Neural cell (in vitro differentiated cells): ENCODE measurements at regions not wholly inside any gene's neighbourhood (a gene's known extent, or its start where the extent isn't known, plus 50 kb on each side); places are given as distances from the start of the nearest gene placed in this dataset.

Experiments used
- H2AFZ ChIP-seq: fragments of 200-600, 300-800 bp; sonication (generic), shearing (Covaris generic); 2 replicates; pipeline ENCODE4 v1.6.0; 2014; ENCODE audit warnings: low read depth, mild to moderate bottlenecking, antibody characterized with exemption, low read length, moderate library complexity
- H3F3A ChIP-seq: fragments of 200-600 bp; shearing (Covaris generic); 2 replicates; pipeline ENCODE4 v1.6.1; 2016; ENCODE audit warnings: mild to moderate bottlenecking, moderate library complexity, mixed read lengths, antibody characterized with exemption, low read length; ENCODE audit not compliant: insufficient read depth, poor library complexity, severe bottlenecking
- H3K27ac ChIP-seq: fragments of 200-600, 300-800 bp; sonication (generic), shearing (Covaris generic); 2 replicates; pipeline ENCODE4 v1.5.1; 2014; ENCODE audit warnings: mild to moderate bottlenecking, low read length, moderate library complexity
- H3K27me3 ChIP-seq: fragments of 300-800, 200-600 bp; sonication (generic), shearing (Covaris generic); 2 replicates; pipeline ENCODE4 v1.6.0; 2014; ENCODE audit warnings: mild to moderate bottlenecking, low read depth, low read length, moderate library complexity; ENCODE audit not compliant: insufficient read depth
- H3K36me3 ChIP-seq: fragments of 300-800, 200-600 bp; sonication (generic), shearing (Covaris generic); 2 replicates; pipeline ENCODE4 v1.5.1; 2014; ENCODE audit warnings: mild to moderate bottlenecking, antibody characterized with exemption, low read length, moderate library complexity; ENCODE audit not compliant: insufficient read depth
- H3K4me2 ChIP-seq: fragments of 300-800, 200-600 bp; sonication (generic), shearing (Covaris generic); 2 replicates; pipeline ENCODE4 v1.6.0; 2014; ENCODE audit warnings: mild to moderate bottlenecking, low read length
- H3K4me3 ChIP-seq: fragments of 300-800, 200-600 bp; sonication (generic), shearing (Covaris generic); 2 replicates; pipeline ENCODE4 v1.5.1; 2014; ENCODE audit warnings: mild to moderate bottlenecking, low read length, moderate library complexity
- H3K79me2 ChIP-seq: fragments of 200-600 bp; shearing (Covaris generic); replicated peaks from 2 replicates; pipeline ENCODE4 v1.6.0; 2014; ENCODE audit warnings: mild to moderate bottlenecking, low read length, moderate library complexity; ENCODE audit not compliant: insufficient read depth
- H3K9ac ChIP-seq: fragments of 300-800, 200-600 bp; sonication (generic), shearing (Covaris generic); 2 replicates; pipeline ENCODE4 v1.6.1; 2016; ENCODE audit warnings: mild to moderate bottlenecking, low read length, mixed read lengths
- H3K9me2 ChIP-seq: fragments of 200-600 bp; shearing (Covaris generic); 2 replicates; pipeline ENCODE4 v1.6.1; 2016; ENCODE audit warnings: mild to moderate bottlenecking, low read length, mixed read lengths; ENCODE audit not compliant: insufficient read depth
- H3K9me3 ChIP-seq: fragments of 200-600, 300-800 bp; sonication (generic), shearing (Covaris generic); 2 replicates; pipeline ENCODE4 v1.6.1; 2016; ENCODE audit warnings: mild to moderate bottlenecking, mixed run types, low read length, moderate library complexity, mixed read lengths
- H4K20me1 ChIP-seq: fragments of 200-600 bp; shearing (Covaris generic); 2 replicates; pipeline ENCODE4 v1.6.1; 2016; ENCODE audit warnings: mild to moderate bottlenecking, mixed run types; ENCODE audit not compliant: insufficient read depth
- EP300 ChIP-seq: fragments of 450-650 bp; conservative IDR thresholded peaks from 2 replicates; pipeline ENCODE4 v1.6.1; 2014; ENCODE audit warnings: antibody characterized with exemption, mild to moderate bottlenecking, moderate library complexity; ENCODE audit not compliant: poor library complexity, severe bottlenecking
- EZH2 ChIP-seq: fragments of 200-600, 300-800 bp; shearing (Covaris generic), sonication (generic); IDR thresholded peaks from 2 replicates; pipeline ENCODE4 v1.6.1; 2014; ENCODE audit warnings: antibody characterized with exemption, low read length, borderline replicate concordance, mild to moderate bottlenecking; ENCODE audit not compliant: insufficient read depth, poor library complexity, severe bottlenecking
- MXI1 ChIP-seq: fragments of 450-650 bp; conservative IDR thresholded peaks from 2 replicates; pipeline ENCODE4 v1.6.1; 2014; ENCODE audit warnings: antibody characterized with exemption, mild to moderate bottlenecking; ENCODE audit not compliant: poor library complexity, severe bottlenecking
- POLR2AphosphoS5 ChIP-seq: IDR thresholded peaks from 2 replicates; pipeline ENCODE4 v1.6.1; 2012
- RAD21 ChIP-seq: fragments of 450-650 bp; conservative IDR thresholded peaks from 2 replicates; pipeline ENCODE4 v1.6.1; 2014; ENCODE audit warnings: antibody characterized with exemption, mild to moderate bottlenecking, moderate library complexity
- SMC3 ChIP-seq: fragments of 450-650 bp; conservative IDR thresholded peaks from 2 replicates; pipeline ENCODE4 v1.6.1; 2014; ENCODE audit warnings: antibody characterized with exemption, mild to moderate bottlenecking, moderate library complexity; ENCODE audit not compliant: poor library complexity
- TAF1 ChIP-seq: IDR thresholded peaks from 2 replicates; pipeline ENCODE4 v1.6.1; 2012; ENCODE audit warnings: low read depth
- TF ChIP-seq, protein P1 (sequence below): fragments of 450-650 bp; IDR thresholded peaks from 2 replicates; pipeline ENCODE4 v1.5.1; 2014; ENCODE audit warnings: antibody characterized with exemption, mild to moderate bottlenecking, moderate library complexity; ENCODE audit not compliant: poor library complexity, severe bottlenecking
- TF ChIP-seq, protein P2 (sequence below): IDR thresholded peaks from 2 replicates; pipeline ENCODE4 v1.6.1; 2012; ENCODE audit warnings: borderline replicate concordance

DNA sequence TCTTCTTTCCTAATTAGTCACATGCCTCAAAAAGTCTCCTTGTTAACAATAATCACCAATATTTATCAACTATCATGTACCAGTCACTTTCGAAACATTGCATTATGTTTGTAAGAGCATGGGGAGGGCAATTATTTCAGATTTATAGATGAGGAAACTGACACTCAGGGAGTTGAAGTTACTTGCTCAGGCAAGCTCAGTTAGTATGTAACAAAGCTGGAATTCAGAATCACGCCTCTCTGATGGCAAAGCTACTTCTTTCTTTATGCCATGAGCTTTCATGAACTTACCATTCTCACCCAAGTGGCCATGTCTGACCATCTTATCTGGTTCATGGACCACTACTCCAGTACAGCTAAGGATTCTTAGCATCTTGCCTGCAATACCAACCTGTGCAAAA lies 183.4 kb upstream of the TANK start (continued):
- no peak for TF ChIP-seq EP300
- no peak for TF ChIP-seq TAF1

DNA sequence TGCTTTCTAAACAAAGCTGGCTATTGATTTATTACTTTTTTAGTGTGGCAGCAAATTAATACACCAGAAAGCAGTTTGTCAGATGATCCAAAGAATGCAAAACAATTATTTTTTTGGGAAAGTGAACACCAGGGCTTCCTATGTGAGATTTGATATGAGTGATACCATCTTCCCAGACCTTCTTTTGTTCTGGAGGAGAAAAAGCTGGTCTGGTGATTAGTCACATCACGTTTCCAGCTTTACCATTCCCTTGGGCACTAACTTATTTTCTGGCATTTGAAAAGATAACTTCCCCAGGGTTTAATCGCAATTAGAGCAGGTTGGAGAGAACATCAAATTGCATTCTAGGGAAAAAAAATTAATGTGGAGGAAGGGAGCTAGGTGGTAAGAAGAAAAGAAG lies 182.9 kb upstream of the TANK start:
- Histone ChIP-seq H3K9ac (no peak overlapping the region), H3K27me3 (no peaks in the 10 kb centered on the region), H3K4me3 (no peak overlapping the region), H3K27ac (no peak overlapping the region), H3K4me2 (no peak overlapping the region), H2AFZ (no peak overlapping the region), H3K36me3 (no peaks in the 10 kb centered on the region), H3K9me3 (no peaks in the 10 kb centered on the region), H3F3A (no peaks in the 10 kb centered on the region), H4K20me1 (no peaks in the 10 kb centered on the region), H3K79me2 (no peaks in the 10 kb centered on the region), H3K9me2 (no peaks in the 10 kb centered on the region)
- no peak for TF ChIP-seq MXI1
- TF ChIP-seq, protein P1, sequence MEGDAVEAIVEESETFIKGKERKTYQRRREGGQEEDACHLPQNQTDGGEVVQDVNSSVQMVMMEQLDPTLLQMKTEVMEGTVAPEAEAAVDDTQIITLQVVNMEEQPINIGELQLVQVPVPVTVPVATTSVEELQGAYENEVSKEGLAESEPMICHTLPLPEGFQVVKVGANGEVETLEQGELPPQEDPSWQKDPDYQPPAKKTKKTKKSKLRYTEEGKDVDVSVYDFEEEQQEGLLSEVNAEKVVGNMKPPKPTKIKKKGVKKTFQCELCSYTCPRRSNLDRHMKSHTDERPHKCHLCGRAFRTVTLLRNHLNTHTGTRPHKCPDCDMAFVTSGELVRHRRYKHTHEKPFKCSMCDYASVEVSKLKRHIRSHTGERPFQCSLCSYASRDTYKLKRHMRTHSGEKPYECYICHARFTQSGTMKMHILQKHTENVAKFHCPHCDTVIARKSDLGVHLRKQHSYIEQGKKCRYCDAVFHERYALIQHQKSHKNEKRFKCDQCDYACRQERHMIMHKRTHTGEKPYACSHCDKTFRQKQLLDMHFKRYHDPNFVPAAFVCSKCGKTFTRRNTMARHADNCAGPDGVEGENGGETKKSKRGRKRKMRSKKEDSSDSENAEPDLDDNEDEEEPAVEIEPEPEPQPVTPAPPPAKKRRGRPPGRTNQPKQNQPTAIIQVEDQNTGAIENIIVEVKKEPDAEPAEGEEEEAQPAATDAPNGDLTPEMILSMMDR, result no peak
- TF ChIP-seq RAD21, result no peak

DNA sequence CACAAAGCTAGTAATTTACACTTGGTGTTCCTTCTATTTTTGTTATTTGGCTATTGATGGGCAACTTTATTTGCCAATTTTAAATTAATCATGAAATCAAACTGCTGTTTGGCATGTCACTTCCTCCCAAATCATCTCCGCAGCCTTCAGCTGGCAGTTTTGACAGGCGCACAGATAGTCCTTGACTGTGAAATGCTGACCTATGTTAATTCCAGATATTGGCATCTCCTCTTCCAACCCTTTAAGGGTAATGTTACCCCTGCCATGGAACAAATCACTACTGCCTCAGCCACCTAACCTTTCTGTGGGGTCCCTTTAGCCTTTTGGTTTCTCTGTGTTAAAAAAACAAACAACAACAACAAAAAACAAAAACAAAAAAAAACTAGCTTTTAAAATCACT lies 182.4 kb upstream of the TANK start:
- Histone ChIP-seq H3K36me3 (no peaks in the 10 kb centered on the region), H3K4me3 (no peak overlapping the region), H2AFZ (no peak overlapping the region), H3K9me2 (no peaks in the 10 kb centered on the region), H3K9me3 (no peaks in the 10 kb centered on the region), H3F3A (no peaks in the 10 kb centered on the region), H3K27ac (no peak overlapping the region), H3K4me2 (no peak overlapping the region), H4K20me1 (no peaks in the 10 kb centered on the region), H3K79me2 (no peaks in the 10 kb centered on the region), H3K9ac (no peak overlapping the region), H3K27me3 (no peaks in the 10 kb centered on the region)
- TF ChIP-seq, protein P1, result no peak
- TF ChIP-seq POLR2AphosphoS5, result no peak
- no peak for TF ChIP-seq RAD21
- TF ChIP-seq, protein P2, sequence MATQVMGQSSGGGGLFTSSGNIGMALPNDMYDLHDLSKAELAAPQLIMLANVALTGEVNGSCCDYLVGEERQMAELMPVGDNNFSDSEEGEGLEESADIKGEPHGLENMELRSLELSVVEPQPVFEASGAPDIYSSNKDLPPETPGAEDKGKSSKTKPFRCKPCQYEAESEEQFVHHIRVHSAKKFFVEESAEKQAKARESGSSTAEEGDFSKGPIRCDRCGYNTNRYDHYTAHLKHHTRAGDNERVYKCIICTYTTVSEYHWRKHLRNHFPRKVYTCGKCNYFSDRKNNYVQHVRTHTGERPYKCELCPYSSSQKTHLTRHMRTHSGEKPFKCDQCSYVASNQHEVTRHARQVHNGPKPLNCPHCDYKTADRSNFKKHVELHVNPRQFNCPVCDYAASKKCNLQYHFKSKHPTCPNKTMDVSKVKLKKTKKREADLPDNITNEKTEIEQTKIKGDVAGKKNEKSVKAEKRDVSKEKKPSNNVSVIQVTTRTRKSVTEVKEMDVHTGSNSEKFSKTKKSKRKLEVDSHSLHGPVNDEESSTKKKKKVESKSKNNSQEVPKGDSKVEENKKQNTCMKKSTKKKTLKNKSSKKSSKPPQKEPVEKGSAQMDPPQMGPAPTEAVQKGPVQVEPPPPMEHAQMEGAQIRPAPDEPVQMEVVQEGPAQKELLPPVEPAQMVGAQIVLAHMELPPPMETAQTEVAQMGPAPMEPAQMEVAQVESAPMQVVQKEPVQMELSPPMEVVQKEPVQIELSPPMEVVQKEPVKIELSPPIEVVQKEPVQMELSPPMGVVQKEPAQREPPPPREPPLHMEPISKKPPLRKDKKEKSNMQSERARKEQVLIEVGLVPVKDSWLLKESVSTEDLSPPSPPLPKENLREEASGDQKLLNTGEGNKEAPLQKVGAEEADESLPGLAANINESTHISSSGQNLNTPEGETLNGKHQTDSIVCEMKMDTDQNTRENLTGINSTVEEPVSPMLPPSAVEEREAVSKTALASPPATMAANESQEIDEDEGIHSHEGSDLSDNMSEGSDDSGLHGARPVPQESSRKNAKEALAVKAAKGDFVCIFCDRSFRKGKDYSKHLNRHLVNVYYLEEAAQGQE, result no peak
- no peak for TF ChIP-seq EZH2
- TF ChIP-seq EP300, result no peak
- no peak for TF ChIP-seq MXI1
- TF ChIP-seq TAF1, result no peak
- no peak for TF ChIP-seq SMC3
